Fibroblast of mammary gland (primary cell): ENCODE measurements at regions not wholly inside any gene's neighbourhood (a gene's known extent, or its start where the extent isn't known, plus 50 kb on each side); places are given as distances from the start of the nearest gene placed in this dataset.
A peak's percentile ranks its signal among the peaks of the same experiment; 100 is the strongest.

Source experiments
- DNase-seq: peaks from one replicate; pipeline ENCODE4 v3.0.0-alpha.2; 2010; ENCODE audit warnings: low read depth
- H3K4me3 ChIP-seq: 2 replicates; pipeline ENCODE4 v1.5.1; 2011; ENCODE audit warnings: low read depth, mild to moderate bottlenecking, low read length, moderate library complexity; ENCODE audit not compliant: control insufficient read depth
- TF ChIP-seq, protein P1 (sequence below): conservative IDR thresholded peaks from 2 replicates; pipeline ENCODE4 v1.5.1; 2011; ENCODE audit warnings: low read depth, low read length, inconsistent platforms; ENCODE audit not compliant: control insufficient read depth, insufficient read depth

DNA sequence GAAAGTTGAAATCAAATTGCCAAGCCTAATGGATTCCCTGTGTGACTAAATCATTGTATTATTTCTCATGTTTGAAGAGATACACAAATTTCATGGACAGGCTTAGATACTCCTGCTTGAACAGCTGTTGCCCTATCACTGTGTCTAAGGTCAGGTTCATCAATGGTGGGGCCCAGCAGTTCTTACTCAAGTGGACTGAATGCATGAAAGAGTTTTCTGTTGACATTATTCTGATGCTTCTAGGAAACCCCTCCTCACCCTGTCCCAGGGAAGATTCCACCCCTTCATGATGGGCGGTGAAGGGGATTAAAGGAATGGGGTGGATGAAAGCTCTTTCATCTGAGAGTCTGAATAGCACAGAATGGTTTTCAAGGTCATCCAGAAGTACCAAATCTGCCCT is 148.8 kb downstream of the INO80D start:
- no peak for DNase-seq
- TF ChIP-seq, protein P1, sequence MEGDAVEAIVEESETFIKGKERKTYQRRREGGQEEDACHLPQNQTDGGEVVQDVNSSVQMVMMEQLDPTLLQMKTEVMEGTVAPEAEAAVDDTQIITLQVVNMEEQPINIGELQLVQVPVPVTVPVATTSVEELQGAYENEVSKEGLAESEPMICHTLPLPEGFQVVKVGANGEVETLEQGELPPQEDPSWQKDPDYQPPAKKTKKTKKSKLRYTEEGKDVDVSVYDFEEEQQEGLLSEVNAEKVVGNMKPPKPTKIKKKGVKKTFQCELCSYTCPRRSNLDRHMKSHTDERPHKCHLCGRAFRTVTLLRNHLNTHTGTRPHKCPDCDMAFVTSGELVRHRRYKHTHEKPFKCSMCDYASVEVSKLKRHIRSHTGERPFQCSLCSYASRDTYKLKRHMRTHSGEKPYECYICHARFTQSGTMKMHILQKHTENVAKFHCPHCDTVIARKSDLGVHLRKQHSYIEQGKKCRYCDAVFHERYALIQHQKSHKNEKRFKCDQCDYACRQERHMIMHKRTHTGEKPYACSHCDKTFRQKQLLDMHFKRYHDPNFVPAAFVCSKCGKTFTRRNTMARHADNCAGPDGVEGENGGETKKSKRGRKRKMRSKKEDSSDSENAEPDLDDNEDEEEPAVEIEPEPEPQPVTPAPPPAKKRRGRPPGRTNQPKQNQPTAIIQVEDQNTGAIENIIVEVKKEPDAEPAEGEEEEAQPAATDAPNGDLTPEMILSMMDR: no peak

DNA sequence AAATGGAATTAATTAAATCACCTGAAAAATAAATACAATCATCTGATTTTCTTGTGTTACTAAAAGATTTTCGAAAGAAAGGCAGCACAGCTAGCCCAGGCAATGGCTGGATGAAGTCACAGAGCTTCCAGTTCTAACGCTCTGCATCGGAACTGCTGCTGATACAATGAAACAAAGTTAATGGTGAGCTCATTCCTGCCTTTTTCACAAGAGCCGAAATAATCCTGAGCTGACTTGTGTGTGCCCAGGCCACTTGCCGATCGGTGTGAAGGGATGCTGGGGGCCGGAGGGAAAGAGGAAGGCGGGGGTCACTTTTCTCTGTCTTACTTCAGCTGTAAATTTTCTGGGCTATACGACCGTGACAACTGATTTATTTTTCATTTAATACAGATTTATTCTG is 149.5 kb downstream of the INO80D start:
- DNase-seq: no peak
- TF ChIP-seq, protein P1: no peak
- H3K4me3 ChIP-seq: no peak overlapping the region

More for the DNA sequence above, 148.8 kb downstream of the INO80D start:
- no peak overlapping the region for H3K4me3 ChIP-seq

GRCh38 chr2:205934443-205934842 is 151.5 kb downstream of the INO80D start:
- no peak overlapping the region for H3K4me3 ChIP-seq
- DNase-seq: peak; percentile 12
- TF ChIP-seq, protein P1: no peak

- TF ChIP-seq, protein P1: no peak
- DNase-seq: no peak
- no peak overlapping the region for H3K4me3 ChIP-seq
Observed at GRCh38 chr2:205932861-205933260, 153.1 kb downstream of the INO80D start.

DNA sequence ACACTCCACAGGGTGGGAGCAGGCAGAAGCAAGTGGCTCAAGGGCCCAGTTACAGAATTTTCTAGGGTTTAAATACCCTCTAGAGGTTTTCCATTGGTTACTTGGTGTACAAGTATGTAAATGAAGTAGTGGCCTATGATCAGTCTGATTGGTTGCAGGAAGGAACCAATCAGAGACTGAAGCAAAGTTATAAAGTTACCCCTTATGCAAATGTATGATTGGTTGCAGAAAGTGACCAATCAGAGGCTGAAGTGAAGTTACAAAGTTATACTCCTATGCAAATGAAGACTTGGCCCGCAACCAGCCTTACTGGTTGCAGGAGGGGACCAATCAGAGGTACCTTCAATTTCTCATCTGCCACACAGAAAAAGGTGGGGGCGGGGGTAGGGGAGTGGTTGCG is 154.6 kb downstream of the INO80D start:
- no peak overlapping the region for H3K4me3 ChIP-seq
- TF ChIP-seq, protein P1: no peak
- peak; percentile 11 for DNase-seq

GRCh38 chr2:205930209-205930608 is 155.8 kb downstream of the INO80D start:
- TF ChIP-seq, protein P1: no peak
- no peak overlapping the region for H3K4me3 ChIP-seq
- peak; percentile 40 for DNase-seq

- DNase-seq: no peak
- no peak overlapping the region for H3K4me3 ChIP-seq
- TF ChIP-seq, protein P1: no peak
Observed at GRCh38 chr2:205929246-205929942, 156.6 kb downstream of the INO80D start.
